HG03354 (cell line): ENCODE measurements at regions not wholly inside any gene's neighbourhood (a gene's known extent, or its start where the extent isn't known, plus 50 kb on each side); places are given as distances from the start of the nearest gene placed in this dataset.

Source experiments
- ATAC-seq: cut with Tn5 transposase; IDR thresholded peaks from one replicate; pipeline ENCODE4 v1.9.1; 2021; ENCODE audit warnings: mild to moderate bottlenecking; ENCODE audit not compliant: unreplicated experiment, poor library complexity, severe bottlenecking

GRCh38 chr4:156659570-156659969 lies 312.0 kb downstream of the PDGFC start:
- no peak for ATAC-seq

- ATAC-seq, result no peak
Measured at GRCh38 chr4:156656896-156657295, 314.7 kb downstream of the PDGFC start.

DNA sequence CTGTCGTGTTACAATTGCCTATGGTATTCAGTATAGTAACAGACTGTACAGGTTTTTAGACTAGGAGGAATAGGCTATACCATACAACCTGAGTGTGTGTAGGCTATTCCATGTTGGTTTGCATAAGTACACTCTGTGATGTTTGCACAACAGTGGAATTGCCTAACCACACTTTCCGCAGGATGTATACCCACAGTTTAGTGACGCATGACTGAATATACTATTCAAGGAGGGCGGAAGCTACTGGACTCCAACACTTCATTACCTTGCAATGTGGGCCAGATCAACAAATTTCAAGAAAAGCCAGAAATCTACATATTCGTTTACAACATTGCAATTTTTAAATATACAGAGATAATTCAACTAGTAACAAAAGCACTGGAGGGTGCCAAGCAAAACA lies 317.2 kb downstream of the PDGFC start:
- no peak for ATAC-seq

GRCh38 chr4:156643826-156644225 lies 327.8 kb downstream of the PDGFC start:
- ATAC-seq, result no peak

DNA sequence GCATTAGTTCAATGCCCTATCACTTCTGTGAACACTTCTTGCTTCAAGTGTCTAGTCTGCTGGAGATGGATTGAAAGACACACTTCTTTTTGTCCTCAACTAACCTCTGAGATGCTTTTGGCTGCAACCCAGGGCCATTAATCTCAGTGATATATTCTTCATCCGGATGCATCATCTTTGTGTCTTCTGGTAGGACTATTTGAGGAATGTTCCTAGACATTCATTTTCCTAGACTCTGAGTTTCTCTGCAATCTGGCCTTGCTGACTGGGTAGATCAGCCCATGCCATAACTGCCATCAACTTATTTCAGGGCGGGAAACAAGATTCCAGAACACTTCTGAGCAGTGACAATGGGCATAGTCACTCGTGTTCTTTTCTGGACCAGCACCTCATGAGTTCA lies 329.4 kb downstream of the PDGFC start:
- no peak for ATAC-seq

- ATAC-seq, result no peak
Measured at GRCh38 chr4:156638925-156639605, 332.5 kb downstream of the PDGFC start.

GRCh38 chr4:156638334-156638733 lies 333.3 kb downstream of the PDGFC start:
- ATAC-seq, result no peak

- ATAC-seq, result no peak
Measured at GRCh38 chr4:156636381-156636780, 335.2 kb downstream of the PDGFC start.

DNA sequence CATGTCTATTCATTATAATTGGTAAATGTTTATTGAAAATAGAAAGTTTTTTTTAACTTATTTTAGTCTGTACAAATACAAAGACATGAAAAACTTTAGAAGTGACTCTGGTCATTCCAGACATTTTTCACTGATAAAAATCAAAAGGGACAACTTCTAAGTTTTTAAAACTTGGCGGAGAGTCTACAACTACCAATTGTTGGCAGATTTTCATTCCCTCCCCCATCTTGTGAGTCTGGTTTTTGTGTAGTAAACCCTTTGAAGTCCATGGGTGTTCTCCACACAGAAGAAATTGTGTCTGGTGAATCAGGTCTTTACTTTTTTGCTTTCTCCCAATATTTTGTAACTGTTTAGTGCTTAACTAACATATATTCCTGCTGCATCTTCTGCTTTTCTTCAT lies 336.5 kb downstream of the PDGFC start:
- ATAC-seq, result no peak

GRCh38 chr4:156634612-156635011 lies 337.0 kb downstream of the PDGFC start:
- no peak for ATAC-seq

GRCh38 chr4:156633847-156634246 lies 337.8 kb downstream of the PDGFC start:
- no peak for ATAC-seq

DNA sequence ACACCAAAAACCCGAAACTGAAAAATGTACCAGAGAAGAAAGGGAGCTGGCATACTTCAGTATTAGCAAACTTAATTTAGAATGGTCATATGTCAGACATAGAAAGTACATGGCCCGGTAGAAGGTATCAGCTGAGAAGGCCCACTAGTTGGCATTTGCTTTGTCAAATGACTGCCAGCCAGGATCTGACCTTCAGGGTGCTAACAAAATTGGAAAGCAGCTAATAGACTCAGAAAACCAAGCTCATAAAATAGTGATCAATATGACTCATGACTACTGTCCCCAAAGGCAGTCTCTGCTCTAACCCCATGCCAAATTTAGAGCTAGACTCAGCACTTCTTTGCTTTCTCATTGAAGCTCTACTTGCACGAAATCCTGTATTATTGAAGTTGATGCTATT lies 342.7 kb downstream of the PDGFC start:
- ATAC-seq, result no peak

DNA sequence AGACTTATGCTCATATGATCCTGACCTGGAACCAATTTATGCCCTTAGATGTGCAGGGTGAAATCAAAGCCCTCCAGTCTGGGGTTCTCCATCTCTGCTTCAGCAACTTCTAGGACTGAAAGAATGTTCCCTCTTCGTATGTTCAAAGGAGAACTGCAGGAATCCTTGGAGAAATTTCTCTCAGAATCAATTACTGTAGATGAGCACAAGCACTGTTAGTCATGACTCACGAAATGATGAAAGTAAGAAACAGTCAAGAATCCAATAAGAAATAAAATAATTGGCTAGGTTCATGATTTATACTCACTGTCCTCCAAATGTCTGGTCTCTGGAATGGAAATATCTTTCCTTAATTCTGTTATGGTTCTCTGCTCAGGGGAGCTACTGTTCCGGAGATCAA lies 348.2 kb downstream of the PDGFC start:
- no peak for ATAC-seq

GRCh38 chr4:156620786-156621185 lies 350.8 kb downstream of the PDGFC start:
- ATAC-seq, result no peak

- no peak for ATAC-seq
Measured at GRCh38 chr4:156619154-156619934, 352.3 kb downstream of the PDGFC start.

DNA sequence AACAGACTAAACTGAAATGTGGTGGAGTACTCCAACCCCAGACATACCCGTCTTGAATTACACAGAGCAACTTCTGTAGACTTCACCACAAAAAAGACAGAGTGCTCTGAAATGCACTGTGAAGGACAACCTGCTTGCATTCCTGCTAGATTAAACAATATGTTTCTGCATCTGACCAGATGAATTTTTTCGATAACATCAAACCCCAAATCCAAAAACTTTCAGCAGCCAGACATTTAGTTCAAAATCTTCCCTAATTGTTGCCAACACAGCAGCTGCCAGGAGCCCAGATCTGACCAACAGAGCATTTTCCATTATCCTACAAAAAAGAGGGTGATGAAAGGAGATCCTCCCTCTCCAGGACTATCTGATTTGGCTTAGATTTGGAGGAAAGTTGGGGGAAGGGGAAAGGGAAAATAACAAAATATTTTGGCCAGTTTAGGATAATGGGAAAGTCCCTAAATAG lies 356.5 kb downstream of the PDGFC start:
- no peak for ATAC-seq

DNA sequence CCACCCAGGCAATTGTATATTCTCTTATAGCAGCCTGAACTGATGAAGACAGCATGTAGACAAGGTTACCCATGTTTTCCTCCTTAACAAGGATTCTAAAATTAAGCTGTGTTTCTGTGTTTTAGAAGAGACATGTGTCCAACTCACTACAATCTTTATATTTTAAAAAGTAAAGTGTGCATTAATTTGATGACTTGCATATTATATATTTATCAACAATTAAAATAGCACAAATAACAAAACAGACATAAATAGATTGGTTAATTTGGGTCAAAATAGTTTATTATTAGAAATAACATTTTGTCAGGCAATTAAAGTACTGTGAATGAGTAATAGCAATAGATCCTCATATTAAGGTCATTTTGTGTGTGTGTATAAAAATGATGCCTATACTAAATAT lies 357.1 kb downstream of the PDGFC start:
- no peak for ATAC-seq

DNA sequence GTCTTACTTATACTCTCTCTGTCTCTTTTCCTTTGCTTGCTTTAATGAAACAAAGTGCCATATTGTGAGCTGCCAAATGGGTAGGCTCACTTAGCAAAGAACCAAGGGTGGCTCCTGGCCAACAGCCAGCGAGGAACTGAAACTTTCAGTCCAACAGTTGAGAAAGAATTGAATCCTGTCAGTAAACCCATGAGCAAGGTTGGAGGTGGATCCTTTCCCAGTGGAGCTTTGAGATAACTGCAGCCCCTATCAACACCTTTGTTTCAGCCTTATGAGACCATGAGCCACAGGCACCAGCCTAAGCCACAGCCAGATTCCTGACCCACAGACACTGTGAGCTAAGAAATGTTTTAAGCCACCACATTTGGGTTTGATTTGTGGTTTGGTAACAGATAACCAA lies 362.2 kb downstream of the PDGFC start:
- no peak for ATAC-seq

DNA sequence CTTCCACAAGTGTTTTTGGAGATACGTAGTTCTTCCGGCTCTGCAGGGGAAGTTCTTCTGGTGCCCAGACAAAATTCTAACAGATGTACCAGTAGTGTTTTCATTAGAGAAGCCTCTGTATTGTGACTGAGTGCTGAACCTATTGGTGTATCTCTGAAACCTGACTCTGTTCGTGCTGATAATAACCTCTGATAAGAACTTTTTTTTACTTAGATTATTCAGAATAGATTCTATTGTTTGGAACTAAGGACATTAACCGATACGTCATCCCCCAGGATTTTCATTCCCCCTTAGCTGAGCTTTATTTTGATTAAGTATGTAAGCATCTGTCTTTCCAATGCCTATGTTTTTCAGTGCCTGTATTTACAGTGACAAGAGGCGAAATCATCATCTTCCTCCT lies 362.9 kb downstream of the PDGFC start:
- no peak for ATAC-seq

- ATAC-seq, result no peak
Measured at GRCh38 chr4:156607478-156607857, 364.1 kb downstream of the PDGFC start.
